ENCODE measurements at regions not wholly inside any gene's neighbourhood (a gene's known extent, or its start where the extent isn't known, plus 50 kb on each side); places are given as distances from the start of the nearest gene placed in this dataset.

DNA sequence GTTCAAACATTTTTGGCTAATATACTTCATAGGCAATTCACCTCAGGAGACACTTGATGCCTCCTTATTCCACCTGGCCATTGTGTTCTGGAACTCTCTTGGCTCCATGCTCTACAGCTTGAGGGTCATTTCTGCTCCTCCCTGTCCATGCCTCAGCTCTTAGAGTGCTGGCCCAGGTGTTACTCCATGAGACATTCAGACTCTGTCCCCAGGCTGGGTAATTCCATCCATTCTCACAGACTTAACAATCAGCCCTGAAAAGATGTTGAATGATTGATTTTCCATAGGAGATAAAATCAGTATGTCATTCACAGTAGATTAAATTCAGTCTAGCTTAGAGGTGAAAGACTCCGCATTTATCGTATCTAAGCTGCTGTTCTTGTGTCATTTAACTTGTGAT, 168.6 kb upstream of the CWC22 start:
- H3K27me3 ChIP-seq (ENCODE audit: insufficient read depth, poor library complexity, severe bottlenecking), result no peaks in the 10 kb centered on the region
- no peak overlapping the region for H3K4me3 ChIP-seq (replicated peaks; ENCODE audit: insufficient read depth, low read length)
- no peak for DNase-seq (ENCODE audit: low read depth in 1 of 2, low spot score in 1 of 2)
- TF ChIP-seq REST (IDR thresholded peaks at IDR 0.05; ENCODE audit: insufficient replicate concordance, low read depth) (no peak), POLR2AphosphoS5 (IDR thresholded peaks at IDR 0.05; ENCODE audit: low read depth) (no peak), GABPA (IDR thresholded peaks at IDR 0.05; ENCODE audit: low read depth) (no peak)
- TF ChIP-seq, protein P1, sequence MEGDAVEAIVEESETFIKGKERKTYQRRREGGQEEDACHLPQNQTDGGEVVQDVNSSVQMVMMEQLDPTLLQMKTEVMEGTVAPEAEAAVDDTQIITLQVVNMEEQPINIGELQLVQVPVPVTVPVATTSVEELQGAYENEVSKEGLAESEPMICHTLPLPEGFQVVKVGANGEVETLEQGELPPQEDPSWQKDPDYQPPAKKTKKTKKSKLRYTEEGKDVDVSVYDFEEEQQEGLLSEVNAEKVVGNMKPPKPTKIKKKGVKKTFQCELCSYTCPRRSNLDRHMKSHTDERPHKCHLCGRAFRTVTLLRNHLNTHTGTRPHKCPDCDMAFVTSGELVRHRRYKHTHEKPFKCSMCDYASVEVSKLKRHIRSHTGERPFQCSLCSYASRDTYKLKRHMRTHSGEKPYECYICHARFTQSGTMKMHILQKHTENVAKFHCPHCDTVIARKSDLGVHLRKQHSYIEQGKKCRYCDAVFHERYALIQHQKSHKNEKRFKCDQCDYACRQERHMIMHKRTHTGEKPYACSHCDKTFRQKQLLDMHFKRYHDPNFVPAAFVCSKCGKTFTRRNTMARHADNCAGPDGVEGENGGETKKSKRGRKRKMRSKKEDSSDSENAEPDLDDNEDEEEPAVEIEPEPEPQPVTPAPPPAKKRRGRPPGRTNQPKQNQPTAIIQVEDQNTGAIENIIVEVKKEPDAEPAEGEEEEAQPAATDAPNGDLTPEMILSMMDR (IDR thresholded peaks at IDR 0.05; ENCODE audit: insufficient read depth, low read length), result no peak
- no peak overlapping the region for H3K27ac ChIP-seq (replicated peaks)

GRCh38 chr2:180174580-180174979, 167.5 kb upstream of the CWC22 start:
- Histone ChIP-seq H3K27ac (replicated peaks) (no peak overlapping the region), H3K4me3 (replicated peaks; ENCODE audit: insufficient read depth, low read length) (no peak overlapping the region), H3K27me3 (ENCODE audit: insufficient read depth, poor library complexity, severe bottlenecking) (no peaks in the 10 kb centered on the region)
- DNase-seq (ENCODE audit: low read depth in 1 of 2, low spot score in 1 of 2), result no peak
- TF ChIP-seq, protein P1 (IDR thresholded peaks at IDR 0.05; ENCODE audit: insufficient read depth, low read length), result no peak
- no peak for TF ChIP-seq GABPA (IDR thresholded peaks at IDR 0.05; ENCODE audit: low read depth)
- TF ChIP-seq POLR2AphosphoS5 (IDR thresholded peaks at IDR 0.05; ENCODE audit: low read depth), result no peak
- no peak for TF ChIP-seq REST (IDR thresholded peaks at IDR 0.05; ENCODE audit: insufficient replicate concordance, low read depth)
- TF ChIP-seq SPI1 (IDR thresholded peaks at IDR 0.05; ENCODE audit: borderline replicate concordance, low read depth), result no peak

GRCh38 chr2:180169474-180169873, 162.4 kb upstream of the CWC22 start:
- H3K4me3 ChIP-seq (replicated peaks; ENCODE audit: insufficient read depth, low read length), result no peak overlapping the region
- TF ChIP-seq, protein P1 (IDR thresholded peaks at IDR 0.05; ENCODE audit: insufficient read depth, low read length), result no peak
- TF ChIP-seq GABPA (IDR thresholded peaks at IDR 0.05; ENCODE audit: low read depth), result no peak
- no peak for TF ChIP-seq SPI1 (IDR thresholded peaks at IDR 0.05; ENCODE audit: borderline replicate concordance, low read depth)
- no peak for TF ChIP-seq REST (IDR thresholded peaks at IDR 0.05; ENCODE audit: insufficient replicate concordance, low read depth)
- no peak for TF ChIP-seq POLR2AphosphoS5 (IDR thresholded peaks at IDR 0.05; ENCODE audit: low read depth)
- H3K27me3 ChIP-seq (ENCODE audit: insufficient read depth, poor library complexity, severe bottlenecking), result no peaks in the 10 kb centered on the region
- H3K27ac ChIP-seq (replicated peaks), result no peak overlapping the region
- no peak for DNase-seq (ENCODE audit: low read depth in 1 of 2, low spot score in 1 of 2)
